ENCODE measurements at regions not wholly inside any gene's neighbourhood (a gene's known extent, or its start where the extent isn't known, plus 50 kb on each side); places are given as distances from the start of the nearest gene placed in this dataset.
"Not testable (repeated sequence)": the region's sequence is repeated elsewhere in the genome, so short reads cannot be mapped to it uniquely, and the experiment has no call there.

DNA sequence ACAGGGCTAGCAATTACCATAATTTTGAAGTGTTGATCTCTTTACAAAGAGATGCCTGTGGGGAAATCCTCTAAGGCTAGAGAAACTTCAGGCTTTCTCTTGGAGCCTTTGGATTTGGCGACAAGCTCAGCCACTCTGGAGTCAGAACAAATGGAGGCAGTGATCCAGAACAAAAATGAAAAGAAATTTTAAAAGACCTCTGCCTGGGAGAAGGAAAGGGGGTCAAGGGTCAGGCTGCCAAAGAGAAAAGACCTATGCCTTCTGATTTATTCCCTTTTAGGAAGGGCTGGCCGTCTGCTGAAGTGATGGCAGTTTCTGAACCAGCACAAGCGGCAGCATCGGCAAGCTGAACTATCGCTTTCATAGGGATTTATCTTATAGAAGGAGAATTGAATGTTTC is 140.8 kb upstream of the SFRP2 start:
- no peak for DNase-seq

DNA sequence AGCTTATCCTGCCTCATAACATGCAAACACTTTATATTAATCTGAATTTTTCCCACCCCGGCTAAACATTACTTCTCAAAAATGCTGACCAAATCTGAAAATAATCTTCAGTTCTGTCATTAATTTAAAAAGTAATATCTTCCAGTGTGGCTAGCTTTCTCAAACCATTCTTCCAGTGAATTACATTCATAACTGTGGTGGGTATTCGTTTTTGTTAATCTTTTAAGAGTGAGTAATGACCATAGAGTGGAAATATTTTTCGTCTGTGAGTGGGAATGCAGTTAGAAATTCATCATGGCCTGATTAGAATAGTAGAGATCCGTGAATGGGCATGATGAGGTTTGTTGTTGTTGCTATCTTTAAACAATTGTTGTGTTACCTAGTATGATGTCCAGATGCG is 138.6 kb upstream of the SFRP2 start:
- no peak for DNase-seq

DNA sequence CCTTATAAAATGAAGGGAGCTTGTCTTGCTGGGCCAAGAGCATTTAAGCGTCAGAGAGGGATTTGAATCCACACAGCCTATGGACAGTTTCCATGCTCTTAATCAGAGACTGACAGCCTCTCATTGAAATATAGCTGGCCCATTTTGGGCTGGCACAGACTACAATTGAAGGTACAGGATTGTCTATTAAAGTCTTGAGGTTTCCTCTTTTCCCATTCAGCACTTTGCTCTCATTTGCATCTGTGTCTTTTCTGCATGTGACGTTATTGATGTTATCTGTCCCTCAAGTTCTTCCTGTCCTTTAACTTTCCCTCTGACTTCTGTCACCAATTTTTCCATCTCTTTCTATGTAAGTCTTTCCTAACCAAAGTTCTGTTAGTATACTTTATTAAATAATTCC is 133.3 kb upstream of the SFRP2 start:
- DNase-seq: no peak

DNA sequence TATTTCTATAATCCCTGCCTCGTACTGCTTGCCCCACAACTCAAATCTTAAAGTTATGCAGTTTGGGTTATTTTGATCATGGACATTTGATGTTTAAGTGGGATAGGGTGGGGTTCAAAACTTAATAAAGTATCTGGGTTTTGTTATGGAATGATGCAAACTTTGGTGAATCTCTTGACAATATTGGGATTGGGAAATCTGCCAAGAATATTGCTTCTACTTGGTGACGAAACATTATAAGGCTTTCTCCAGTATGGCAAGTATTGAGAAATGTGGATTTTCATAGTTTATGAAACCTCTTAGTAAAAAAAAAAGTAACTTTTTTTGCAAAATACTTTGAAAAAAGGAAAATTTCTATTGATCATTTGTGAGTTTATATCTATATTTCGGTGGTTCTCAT is 130.8 kb upstream of the SFRP2 start:
- no peak for DNase-seq

DNA sequence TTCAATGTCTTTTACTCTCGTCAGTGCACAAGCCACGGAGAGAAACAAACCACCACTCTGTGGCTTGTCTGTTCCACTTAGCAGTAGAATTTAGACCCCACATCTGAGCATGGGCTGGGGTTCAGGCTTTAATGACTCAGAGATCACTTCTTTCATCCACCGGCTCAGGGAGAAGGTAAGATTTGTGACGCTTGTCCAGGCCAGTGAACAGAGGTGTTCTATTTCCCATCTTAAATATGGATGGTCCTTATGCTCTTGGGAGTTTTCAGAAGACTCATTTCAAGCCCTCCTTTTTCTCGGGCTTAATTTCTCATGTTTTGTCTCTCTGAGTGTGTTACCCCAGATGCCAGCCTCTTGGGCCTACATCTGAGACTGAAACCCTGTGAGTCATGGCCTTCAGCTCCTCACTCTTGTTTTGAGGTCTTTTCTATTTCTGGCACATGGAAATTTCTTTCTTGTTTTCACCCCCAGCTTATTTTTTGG is 127.4 kb upstream of the SFRP2 start:
- DNase-seq: no peak

DNA sequence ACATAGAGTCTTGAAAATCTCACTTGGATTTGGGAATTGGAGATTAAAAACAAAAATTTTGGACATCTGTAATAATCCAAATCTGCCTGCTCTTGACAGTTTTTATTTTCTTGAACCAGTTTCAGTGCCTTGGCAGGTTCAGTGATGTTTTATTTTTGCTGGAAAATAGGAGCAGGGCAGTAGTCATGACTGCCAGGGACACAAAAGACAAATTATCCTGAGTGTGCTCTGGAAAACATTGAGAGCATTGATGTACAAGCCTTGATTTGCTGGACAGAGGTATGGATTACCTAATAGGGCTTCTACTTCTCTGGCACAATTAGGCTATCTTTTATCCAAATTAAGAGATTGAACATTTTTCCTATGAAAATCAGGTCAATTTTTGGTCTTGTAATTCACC is 123.4 kb upstream of the SFRP2 start:
- no peak for DNase-seq

DNA sequence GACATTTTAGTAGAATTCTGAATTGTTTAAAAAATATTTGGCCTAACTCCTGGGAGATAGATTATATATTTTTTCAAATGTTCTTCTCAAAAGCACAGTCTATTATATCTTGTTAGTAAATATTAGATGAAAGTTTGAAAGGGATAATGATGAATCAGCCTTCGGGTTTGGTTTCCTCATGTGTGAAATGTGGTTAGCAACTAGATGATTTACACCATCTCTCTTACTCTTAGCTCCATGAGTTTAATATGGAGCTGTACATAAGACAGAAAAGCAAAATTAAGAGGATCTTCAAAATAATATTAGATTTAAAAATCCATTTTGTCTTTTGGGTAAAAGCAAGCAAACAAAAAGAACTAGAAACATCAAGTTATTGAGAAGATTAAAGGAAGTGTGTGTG is 120.8 kb upstream of the SFRP2 start:
- DNase-seq: no peak

DNA sequence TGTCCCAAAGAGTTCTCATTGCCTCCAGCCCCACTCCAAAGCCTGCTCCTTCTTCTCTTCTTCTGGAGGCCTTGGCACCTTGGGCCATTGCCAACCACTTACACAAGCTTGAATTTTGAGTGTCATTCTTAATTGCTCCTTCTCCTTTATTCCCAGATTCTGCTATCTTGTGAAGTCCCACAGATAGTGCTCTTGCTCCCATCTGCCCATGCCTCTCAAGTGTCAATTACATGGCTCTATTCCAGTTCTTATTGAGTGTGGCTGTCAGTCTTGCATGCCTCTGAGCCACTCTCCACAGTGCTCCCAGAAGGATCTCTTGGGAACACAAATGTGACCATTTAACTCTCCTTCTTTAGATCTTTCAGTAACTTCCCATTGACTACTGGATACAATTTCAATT is 117.3 kb upstream of the SFRP2 start:
- no peak for DNase-seq

DNA sequence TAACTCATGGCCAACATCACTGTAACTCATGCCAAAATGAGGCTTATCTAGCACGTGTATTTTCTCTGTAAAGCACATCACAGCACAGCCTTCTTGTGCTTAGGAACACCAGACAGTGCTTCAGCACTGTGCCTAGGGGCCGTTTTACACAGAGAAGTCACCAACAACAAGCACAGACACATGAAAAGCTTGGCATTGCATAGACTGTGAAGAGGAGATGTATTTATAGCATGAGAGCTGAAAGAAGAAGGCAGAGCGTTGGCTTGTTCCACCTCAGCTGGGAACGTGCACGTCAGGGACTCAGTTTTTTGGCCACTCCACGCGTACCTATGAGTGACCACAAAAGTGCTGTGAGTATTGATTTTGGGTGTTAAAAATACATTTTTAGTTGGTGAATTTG is 116.3 kb upstream of the SFRP2 start:
- no peak for DNase-seq

DNA sequence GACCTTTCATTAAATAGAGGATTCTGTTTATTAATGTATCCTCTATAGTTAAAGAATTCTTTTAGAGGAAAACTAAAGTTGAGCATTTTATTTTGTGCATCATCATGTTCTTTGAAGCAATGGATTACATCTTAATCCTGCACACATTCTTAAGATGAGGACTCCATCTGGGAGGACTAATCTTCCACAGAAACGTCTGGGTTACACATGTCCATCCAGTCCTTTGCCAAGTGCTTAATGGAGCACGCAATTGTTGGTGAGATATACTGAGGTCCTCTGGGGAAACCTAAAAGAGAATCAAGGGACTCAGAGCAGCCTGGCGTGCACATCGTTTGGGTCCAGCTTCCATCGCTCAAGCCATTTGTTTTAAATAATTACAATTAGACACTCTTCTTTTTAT is 115.1 kb upstream of the SFRP2 start:
- no peak for DNase-seq

DNA sequence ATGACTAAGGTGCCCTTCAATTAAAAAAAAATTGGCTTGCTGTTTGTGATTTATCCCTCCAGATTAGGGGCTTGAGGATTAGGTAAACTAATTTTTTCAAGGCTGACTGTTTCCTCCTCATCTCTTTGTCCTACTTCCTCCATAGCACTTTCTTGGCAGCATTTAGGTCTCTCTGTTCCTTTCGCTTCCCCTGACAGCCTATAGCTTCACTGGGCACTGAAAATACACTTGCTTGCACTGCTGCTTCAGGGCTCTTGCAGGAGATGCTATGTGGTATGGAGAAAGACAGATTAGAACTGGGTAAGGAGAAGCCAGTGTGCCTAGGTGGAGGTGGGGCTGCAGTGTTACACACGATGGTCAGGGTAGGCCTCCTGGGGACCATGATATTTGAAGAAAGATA is 112.3 kb upstream of the SFRP2 start:
- no peak for DNase-seq

DNA sequence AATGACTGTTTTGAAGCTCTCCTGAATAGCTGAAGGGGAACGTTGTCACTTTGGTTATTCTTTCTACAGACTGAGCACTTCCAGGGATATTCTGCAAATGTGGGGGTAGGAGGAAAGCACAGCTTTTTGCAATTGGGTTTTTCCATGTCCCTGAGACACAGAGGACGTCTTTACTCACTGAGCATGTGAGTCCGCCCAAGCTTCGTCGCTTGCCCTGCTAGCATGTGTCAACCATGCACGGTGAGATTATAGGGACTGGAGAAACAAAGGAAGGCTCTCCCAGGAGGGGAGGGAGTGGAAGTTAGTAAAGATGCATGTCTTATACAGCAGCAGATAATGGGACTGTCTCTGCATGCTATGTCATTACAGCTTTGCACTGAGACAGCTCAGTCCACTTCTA is 111.5 kb upstream of the SFRP2 start:
- DNase-seq: no peak

DNA sequence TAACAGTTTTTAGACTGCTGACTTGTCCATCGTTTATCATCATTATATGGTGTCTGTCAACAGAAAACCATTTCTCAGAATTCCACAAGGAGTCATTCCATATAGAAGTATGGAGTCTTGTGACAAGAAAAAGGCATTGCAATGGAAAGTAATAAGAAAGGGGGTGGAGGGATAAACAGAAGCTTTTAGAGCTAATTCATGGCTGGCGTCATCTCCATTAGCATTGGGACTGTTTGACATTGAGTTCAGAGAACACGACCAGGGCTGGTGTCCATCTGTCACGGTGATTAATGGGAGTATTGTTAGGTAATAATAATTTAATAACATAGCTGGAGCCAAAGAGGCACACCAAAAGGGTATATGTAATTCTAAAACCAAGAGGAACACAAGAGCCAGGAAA is 101.9 kb upstream of the SFRP2 start:
- DNase-seq: no peak

DNA sequence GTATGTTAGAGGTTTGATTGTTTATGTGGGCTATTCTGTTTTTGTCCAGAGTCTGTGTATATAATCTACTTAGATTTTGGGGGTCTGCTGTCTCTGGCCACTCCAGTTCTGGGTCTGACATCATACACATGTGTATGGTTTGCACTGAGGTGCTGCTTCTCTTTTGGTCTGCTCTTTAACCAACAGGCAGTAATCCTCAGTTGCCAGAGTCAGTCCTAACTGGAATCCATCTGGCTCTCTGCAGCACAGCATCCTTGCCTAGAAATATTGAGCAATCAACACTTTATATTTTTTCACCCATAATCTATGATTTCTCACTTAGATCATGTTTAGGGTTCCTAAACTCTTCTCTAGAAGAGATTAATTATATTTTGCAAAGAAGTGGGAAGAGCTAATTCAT is 98.3 kb upstream of the SFRP2 start:
- no peak for DNase-seq

DNA sequence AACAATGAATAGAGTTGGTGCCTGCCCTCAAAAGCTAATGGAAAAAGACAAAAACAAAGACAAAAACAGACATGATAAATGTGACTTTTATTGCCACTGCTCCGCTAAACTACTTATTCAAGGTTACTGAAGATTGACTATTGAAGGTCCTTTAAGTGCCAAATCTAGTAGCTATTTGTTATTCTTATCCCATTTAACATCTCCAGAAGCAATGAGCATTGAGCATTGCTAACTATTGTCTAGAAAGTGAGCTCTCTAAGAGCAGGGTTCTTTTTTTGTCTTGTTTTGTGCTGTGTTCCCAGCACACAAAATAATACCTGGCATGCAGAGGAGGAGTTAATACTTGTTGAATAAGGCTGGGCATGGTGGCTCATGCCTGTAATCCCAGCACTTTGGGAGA is 95.4 kb upstream of the SFRP2 start:
- no peak for DNase-seq

DNA sequence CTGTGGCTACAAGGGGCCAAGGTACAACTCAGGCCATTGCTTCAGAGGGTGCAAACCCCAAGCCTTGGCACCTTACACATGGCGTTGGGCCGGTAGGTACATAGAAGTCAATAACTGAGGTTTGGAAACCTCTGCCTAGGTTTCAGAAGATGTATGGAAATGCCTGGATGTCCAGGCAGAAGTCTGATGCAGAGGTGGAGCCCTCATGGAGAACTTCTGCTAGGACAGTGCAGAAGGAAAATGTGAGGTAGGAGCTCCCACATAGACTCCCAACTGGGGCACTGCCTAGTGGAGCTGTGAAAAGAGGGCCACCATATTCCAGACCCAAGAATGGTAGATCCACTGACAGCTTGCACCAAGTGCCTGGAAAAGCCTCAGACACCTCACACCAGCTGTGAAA is 92.1 kb upstream of the SFRP2 start:
- no peak for DNase-seq

DNA sequence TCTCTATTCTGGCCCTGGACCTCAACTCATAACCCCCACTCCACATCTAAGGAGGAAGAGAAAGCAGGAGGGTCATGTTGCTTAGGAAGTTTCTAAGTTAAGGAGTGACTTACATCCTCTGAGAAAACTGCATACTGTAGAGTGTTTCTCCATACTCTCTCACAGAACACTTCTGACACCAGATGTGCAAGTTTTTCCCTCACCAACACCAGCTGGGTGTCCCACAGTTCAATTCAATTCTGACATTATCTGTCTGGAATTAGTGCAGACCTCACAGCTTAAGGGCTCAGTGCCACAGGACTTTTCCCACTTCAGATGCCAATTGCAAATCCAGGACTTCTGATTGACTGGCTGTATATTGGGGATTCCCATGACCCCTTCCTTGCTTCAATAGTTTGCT is 89.0 kb upstream of the SFRP2 start:
- DNase-seq: no peak

DNA sequence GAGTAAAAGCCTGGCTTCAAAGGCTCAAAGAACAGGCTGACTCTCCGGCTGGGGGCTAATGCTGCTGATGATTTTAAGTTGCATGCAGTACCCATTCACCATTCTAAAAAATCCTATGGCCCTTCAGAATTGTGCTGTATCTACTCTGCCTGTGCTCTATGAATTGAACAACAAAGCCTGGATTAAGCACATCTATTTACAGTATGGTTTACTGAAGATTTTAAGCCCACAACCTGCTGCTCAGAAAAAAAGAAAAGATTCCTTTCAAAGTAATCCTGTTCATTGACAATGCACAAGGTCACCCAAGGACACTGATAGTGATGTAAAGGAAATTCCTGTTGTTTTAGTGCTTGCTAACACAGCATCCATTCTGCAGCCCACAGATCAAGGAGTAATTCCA is 84.9 kb upstream of the SFRP2 start:
- DNase-seq: no peak

DNA sequence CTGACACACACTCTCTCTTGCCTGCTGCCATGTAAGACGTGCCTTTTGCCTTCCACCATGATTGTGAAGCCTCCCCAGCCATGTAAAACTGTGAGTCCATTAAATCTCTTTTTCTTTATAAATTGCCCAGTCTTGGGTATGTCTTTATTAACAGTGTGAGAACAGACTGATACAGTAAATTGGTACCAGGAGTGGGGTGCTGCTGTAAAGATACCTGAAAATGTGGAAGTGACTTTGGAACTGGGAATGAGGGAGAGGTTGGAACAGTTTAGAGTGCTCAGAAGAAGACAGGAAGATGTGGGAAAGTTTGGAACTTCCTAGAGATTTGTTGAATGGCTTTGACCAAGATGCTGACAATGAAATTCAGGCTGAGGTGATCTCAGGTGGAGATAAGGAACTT is 77.9 kb upstream of the SFRP2 start:
- DNase-seq: not testable (repeated sequence)

DNA sequence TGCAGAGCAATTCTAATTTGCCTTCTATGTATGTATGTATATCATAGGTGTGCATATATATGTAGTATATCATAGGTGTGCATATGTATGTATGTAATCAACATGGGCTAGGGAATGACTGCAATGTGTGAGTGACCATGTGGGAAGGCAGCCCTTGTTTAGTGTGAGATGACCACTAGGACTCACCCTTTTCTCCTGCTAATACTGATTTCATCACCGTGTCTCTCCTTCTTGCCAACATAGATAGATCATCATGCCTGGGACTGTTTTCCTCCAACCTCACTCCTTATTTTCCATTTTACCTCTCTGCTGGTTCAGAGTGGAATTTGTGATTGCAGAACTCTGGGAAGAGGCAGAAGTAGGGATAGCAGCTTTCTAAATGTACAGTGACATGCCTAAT is 63.6 kb upstream of the SFRP2 start:
- no peak for DNase-seq

DNA sequence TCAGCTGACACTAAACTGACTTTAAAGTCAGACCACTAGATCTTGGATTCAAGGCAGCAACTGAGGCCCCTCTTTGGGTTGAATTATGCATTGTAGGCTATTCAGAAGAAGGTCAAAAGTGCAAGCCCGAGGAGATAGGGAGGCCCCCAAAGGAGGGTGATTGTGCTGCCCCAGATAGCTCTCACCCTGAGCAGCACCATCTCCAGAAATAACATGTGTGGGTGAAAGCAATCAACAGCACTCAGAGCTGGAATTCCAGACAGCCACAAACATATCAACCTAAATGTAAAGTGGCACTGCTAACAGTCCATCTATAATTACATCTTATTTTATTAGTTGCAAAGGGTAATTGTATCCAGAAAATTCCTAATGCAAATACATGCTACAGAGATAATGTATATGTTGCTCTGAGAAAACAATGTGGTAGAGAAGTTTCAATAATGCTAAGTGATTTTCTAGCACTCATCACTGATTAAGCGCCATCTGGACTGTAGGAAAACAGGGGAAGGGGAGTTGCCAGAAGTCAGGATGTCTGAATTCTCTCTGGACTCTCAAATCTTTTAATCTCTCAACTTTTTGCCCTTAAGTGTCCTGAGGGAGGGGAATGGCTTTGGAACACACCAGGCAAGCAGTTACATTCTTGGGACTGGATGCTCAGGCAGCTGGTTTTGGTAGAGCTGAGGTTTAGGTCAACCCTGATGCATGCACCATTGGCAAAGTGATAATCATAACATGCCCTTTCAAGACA is 61.8 kb upstream of the SFRP2 start:
- DNase-seq: no peak

DNA sequence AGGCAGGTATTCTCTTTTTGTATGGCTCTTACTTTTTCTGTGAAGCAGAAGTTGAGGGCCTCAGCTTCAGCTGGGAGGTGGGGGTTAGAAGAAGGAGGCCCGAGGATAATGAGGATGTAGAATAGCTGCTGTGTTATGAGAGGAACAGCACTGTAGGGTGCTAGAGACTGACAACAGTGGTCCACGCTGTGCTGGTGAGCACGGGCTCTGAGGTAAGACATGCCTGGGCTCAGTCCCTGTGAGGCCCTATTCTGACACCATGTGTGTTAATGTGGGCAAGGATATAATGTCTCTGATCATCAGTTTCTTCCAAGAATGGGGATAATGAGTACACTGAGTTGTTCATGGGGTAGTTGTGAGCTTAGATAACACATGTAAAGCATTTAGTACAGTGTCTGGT is 55.3 kb upstream of the SFRP2 start:
- no peak for DNase-seq

All from NCI-H510A treated with DMSO at 0.1 percent for 48 hours (cell line).